Smooth muscle cell (in vitro differentiated cells): ENCODE measurements at regions not wholly inside any gene's neighbourhood (a gene's known extent, or its start where the extent isn't known, plus 50 kb on each side); places are given as distances from the start of the nearest gene placed in this dataset.
A peak's percentile ranks its signal among the peaks of the same experiment; 100 is the strongest.

Source experiments
- DNase-seq: peaks from one replicate; lab custom pipeline; 2025; ENCODE audit not compliant: unreplicated experiment; lab: John Stamatoyannopoulos, UW
- H2AFZ ChIP-seq: fragments of 200-600 bp; sonication (generic); 2 replicates; pipeline ENCODE4 v1.6.0; 2016; ENCODE audit warnings: antibody characterized with exemption, low read depth, mild to moderate bottlenecking
- H3F3A ChIP-seq: fragments of 200-600 bp; sonication (generic); 2 replicates; pipeline ENCODE4 v1.6.0; 2017; ENCODE audit warnings: antibody characterized with exemption, low read depth
- H3K27ac ChIP-seq: fragments of 200-600 bp; sonication (generic); 2 replicates; pipeline ENCODE4 v1.5.1; 2016; ENCODE audit warnings: low read depth, mild to moderate bottlenecking
- H3K27me3 ChIP-seq: fragments of 200-600 bp; sonication (generic); 2 replicates; pipeline ENCODE4 v1.6.1; 2016; ENCODE audit warnings: low read depth, mild to moderate bottlenecking
- H3K36me3 ChIP-seq: fragments of 200-600 bp; sonication (generic); 2 replicates; pipeline ENCODE4 v1.5.1; 2016; ENCODE audit warnings: low read depth
- H3K4me1 ChIP-seq: fragments of 200-600 bp; sonication (generic); 2 replicates; pipeline ENCODE4 v1.5.1; 2016; ENCODE audit warnings: low read depth
- H3K4me2 ChIP-seq: fragments of 200-600 bp; sonication (generic); 2 replicates; pipeline ENCODE4 v1.6.0; 2016; ENCODE audit warnings: mild to moderate bottlenecking
- H3K4me3 ChIP-seq: fragments of 200-600 bp; sonication (generic); 2 replicates; pipeline ENCODE4 v1.5.1; 2016; ENCODE audit warnings: mild to moderate bottlenecking
- H3K79me2 ChIP-seq: fragments of 200-600 bp; sonication (generic); 2 replicates; pipeline ENCODE4 v1.6.0; 2016; ENCODE audit warnings: low read depth, mild to moderate bottlenecking
- H3K9ac ChIP-seq: fragments of 200-600 bp; sonication (generic); 2 replicates; pipeline ENCODE4 v1.6.0; 2016; ENCODE audit warnings: low read depth
- H3K9me3 ChIP-seq: fragments of 200-600 bp; sonication (generic); replicated peaks from 2 replicates; pipeline ENCODE4 v1.5.1; 2016; ENCODE audit warnings: low read depth
- H4K20me1 ChIP-seq: fragments of 200-600 bp; sonication (generic); 2 replicates; pipeline ENCODE4 v1.6.0; 2016; ENCODE audit warnings: low read depth
- WGBS: methylation state at CpG from one replicate; pipeline ENCODE4 v1.1.7; 2016; ENCODE audit warnings: low lambda C conversion rate; 5-methylcytosine and 5-hydroxymethylcytosine counted together
- TF ChIP-seq, protein P1 (sequence below): fragments of 200-600 bp; sonication (generic); IDR thresholded peaks from 2 replicates; pipeline ENCODE4 v1.5.1; 2017; ENCODE audit warnings: borderline replicate concordance, mild to moderate bottlenecking, antibody characterized with exemption; ENCODE audit not compliant: insufficient read depth, poor library complexity, severe bottlenecking

DNA sequence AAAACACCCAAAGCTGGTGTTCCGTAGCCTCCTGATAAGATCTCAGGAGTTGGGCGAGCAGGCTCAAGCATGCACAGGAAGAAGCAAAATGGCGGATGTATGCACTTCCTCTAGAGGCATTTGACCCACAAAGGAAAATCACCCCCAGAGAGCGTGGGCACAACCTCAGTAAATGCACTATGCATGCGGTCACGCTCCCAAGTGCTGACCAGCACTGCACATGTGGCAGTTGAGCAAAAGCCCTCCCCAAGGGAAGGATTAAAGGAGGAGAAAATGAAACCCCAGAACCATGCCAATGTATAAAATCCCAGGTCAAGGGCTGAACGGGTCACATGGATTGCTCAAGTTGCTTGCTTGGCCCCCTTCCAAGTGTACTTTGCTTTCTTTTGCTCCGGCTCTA, 289.4 kb upstream of the IGF1R start:
- Histone ChIP-seq H3K4me3 (no peak overlapping the region), H3K27me3 (no peaks in the 10 kb centered on the region), H3K9me3 (no peaks in the 10 kb centered on the region), H3K4me1 (no peaks in the 10 kb centered on the region), H3K4me2 (no peak overlapping the region), H3K27ac (no peak overlapping the region), H3F3A (no peaks in the 10 kb centered on the region), H3K9ac (no peak overlapping the region), H2AFZ (no peak overlapping the region), H3K79me2 (no peaks in the 10 kb centered on the region), H3K36me3 (no peaks in the 10 kb centered on the region), H4K20me1 (no peaks in the 10 kb centered on the region)
- TF ChIP-seq, protein P1, sequence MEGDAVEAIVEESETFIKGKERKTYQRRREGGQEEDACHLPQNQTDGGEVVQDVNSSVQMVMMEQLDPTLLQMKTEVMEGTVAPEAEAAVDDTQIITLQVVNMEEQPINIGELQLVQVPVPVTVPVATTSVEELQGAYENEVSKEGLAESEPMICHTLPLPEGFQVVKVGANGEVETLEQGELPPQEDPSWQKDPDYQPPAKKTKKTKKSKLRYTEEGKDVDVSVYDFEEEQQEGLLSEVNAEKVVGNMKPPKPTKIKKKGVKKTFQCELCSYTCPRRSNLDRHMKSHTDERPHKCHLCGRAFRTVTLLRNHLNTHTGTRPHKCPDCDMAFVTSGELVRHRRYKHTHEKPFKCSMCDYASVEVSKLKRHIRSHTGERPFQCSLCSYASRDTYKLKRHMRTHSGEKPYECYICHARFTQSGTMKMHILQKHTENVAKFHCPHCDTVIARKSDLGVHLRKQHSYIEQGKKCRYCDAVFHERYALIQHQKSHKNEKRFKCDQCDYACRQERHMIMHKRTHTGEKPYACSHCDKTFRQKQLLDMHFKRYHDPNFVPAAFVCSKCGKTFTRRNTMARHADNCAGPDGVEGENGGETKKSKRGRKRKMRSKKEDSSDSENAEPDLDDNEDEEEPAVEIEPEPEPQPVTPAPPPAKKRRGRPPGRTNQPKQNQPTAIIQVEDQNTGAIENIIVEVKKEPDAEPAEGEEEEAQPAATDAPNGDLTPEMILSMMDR: no peak
- no peak for DNase-seq
- 80% methylated on average over 8 of the region's 8 CpGs for WGBS

DNA sequence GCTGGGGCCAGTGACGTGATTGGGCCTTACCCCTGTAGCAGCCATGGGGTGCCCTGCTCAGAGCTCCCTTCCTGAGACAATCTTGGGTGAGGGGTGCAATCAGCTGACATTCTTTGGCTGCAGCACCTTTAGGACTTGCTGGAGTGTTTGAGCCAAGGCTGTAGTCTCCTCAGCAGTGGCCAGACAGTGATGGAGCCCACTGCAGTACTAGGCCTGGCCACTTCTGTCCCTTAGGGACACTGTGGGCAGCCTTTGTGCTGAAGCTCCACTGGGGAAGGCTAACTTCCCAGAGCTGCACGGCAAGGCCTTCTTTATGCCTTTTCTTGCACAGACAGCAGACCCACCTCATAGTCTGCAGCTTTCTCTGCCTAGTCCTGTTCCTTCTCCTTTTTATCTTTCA, 284.9 kb upstream of the IGF1R start:
- H3K79me2 ChIP-seq: no peaks in the 10 kb centered on the region
- H2AFZ ChIP-seq: no peak overlapping the region
- no peaks in the 10 kb centered on the region for H3K36me3 ChIP-seq
- H3F3A ChIP-seq: no peaks in the 10 kb centered on the region
- no peak overlapping the region for H3K4me3 ChIP-seq
- H3K9ac ChIP-seq: no peak overlapping the region
- no peak overlapping the region for H3K4me2 ChIP-seq
- H3K9me3 ChIP-seq: no peaks in the 10 kb centered on the region
- 81% methylated on average over 2 of the region's 2 CpGs for WGBS
- TF ChIP-seq, protein P1: no peak
- no peak overlapping the region for H3K27ac ChIP-seq
- DNase-seq: no peak
- no peaks in the 10 kb centered on the region for H4K20me1 ChIP-seq
- no peaks in the 10 kb centered on the region for H3K4me1 ChIP-seq
- H3K27me3 ChIP-seq: no peaks in the 10 kb centered on the region

DNA sequence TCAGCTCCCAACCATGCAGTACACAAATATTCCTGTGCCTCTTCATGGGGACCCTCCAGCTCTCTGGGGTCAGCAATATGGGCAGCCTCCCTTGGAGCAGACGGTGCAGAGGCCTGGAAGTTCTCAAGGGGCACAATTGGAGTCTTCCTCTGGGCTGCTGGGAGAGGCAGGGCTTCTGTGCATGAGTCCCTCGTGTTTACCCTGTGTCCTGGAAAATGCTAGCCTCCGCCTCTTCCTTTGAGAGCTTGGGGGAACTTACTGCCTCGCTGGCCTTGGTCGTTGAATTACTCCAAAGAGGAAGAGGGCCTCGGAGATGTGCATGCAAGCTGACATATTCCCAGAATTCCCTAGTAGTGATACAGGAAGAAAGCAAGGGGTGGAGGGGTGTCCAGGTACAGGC, 284.4 kb upstream of the IGF1R start:
- H4K20me1 ChIP-seq: no peaks in the 10 kb centered on the region
- DNase-seq: no peak
- H3K79me2 ChIP-seq: no peaks in the 10 kb centered on the region
- H2AFZ ChIP-seq: no peak overlapping the region
- no peaks in the 10 kb centered on the region for H3K36me3 ChIP-seq
- H3F3A ChIP-seq: no peaks in the 10 kb centered on the region
- 70% methylated on average over 6 of the region's 6 CpGs for WGBS
- H3K4me2 ChIP-seq: no peak overlapping the region
- TF ChIP-seq, protein P1: no peak
- no peak overlapping the region for H3K4me3 ChIP-seq
- no peak overlapping the region for H3K9ac ChIP-seq
- no peaks in the 10 kb centered on the region for H3K9me3 ChIP-seq
- H3K27ac ChIP-seq: no peak overlapping the region
- no peaks in the 10 kb centered on the region for H3K27me3 ChIP-seq
- no peaks in the 10 kb centered on the region for H3K4me1 ChIP-seq

DNA sequence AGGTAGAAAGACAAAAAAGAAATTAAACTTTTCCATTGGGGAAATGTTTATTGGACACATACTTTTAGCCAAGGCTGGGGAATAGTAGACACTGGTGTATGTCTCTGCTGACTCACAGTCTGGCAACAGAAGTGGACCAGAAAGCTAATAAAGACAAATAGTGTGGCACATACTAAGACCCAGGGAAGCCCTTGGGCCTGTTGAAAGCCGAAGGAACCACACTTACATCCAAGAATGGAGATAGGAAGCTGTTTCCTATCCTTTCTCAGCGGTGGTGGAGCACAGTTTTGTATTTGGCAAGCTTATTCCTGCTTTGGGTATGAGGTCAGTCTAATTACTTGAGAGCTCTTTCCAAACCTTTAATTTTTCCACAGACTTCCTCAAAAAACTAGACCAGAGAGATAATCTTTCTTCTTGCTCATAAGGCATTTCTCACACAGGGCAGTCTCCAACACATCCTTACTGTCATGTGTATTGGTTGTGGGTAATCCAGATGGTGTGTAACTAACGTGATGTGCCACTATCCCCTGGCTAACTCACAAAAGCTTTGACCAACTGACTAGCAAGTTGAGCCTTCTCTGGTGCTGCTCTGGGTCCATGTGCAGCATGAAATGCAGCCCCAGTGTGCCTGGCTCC, 279.1 kb upstream of the IGF1R start:
- DNase-seq: no peak
- TF ChIP-seq, protein P1: no peak
- Histone ChIP-seq H3K4me1 (no peaks in the 10 kb centered on the region), H3K36me3 (no peaks in the 10 kb centered on the region), H3F3A (no peaks in the 10 kb centered on the region), H3K27me3 (no peaks in the 10 kb centered on the region), H3K27ac (peak overlapping the region; percentile 25), H4K20me1 (no peaks in the 10 kb centered on the region), H2AFZ (no peak overlapping the region), H3K4me2 (no peak overlapping the region), H3K9ac (no peak overlapping the region), H3K4me3 (no peak overlapping the region), H3K79me2 (no peaks in the 10 kb centered on the region), H3K9me3 (no peaks in the 10 kb centered on the region)
- 37% methylated on average over 3 of the region's 3 CpGs for WGBS
